ENCODE measurements at regions not wholly inside any gene's neighbourhood (a gene's known extent, or its start where the extent isn't known, plus 50 kb on each side); places are given as distances from the start of the nearest gene placed in this dataset.

DNA sequence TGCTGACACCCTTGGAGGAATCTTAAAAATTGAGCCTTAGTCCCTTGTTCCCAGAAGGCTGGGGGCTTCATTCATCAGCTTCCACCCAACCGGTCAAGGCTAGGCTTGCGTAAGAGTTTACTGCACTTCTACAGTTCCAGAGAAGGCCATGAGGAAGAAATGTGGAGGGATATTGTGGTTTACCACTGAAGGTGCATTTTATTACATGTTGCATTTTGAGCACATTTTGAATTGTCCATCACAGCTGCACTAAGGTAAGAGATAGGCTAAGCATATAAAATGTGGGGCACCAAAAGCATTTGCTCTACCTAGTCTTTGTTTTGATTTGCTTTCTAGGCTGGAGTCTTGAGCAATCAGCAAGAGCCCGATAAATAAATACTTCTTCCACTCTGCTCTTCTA lies 167.1 kb upstream of the PAPPA start:
- no peak for DNase-seq

DNA sequence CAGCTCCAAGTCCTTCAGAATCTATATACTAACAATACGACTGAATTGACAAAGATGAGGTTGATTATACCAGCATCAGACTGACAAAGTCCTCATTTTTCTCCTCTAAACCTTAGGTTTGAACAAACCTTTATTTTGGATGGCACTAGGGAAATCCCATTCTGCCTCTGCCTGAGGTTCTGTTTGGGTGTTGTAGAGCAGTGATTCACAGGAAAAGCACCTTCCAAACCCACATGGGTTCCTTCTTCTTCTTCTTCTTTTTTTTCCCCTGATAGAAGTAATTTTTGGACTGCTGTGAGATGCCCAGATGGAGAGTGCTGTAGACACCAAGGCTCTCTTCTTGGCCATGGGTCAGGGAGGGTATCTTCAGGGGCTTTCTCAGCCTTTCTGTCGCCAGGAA lies 164.9 kb upstream of the PAPPA start:
- no peak for DNase-seq

GRCh38 chr9:115989831-115990230 lies 163.8 kb upstream of the PAPPA start:
- DNase-seq = no peak

GRCh38 chr9:115992834-115993233 lies 160.8 kb upstream of the PAPPA start:
- DNase-seq = no peak

GRCh38 chr9:115997923-115998322 lies 155.7 kb upstream of the PAPPA start:
- DNase-seq = peak; percentile 20

DNA sequence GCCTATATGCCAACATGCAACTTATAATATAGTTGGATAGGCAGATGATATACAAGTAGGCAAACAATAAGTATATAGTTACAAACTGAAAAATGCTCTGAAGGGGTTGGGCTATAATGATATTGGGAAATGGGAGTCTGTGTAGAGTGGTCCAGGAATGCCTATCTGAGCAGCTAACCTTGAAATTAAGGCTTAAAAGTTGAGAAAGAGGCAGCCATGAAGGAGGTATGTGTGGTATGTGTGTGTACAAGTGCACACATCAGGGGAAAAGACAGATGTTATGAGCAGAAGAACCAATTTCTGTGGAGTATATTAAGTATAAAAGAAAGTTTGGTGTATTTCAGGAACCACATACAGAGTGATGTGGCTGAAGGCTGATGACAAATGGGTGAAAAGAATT lies 154.9 kb upstream of the PAPPA start:
- no peak for DNase-seq

- DNase-seq = no peak
Measured at GRCh38 chr9:115999498-115999897, 154.1 kb upstream of the PAPPA start.

GRCh38 chr9:116000748-116001329 lies 152.8 kb upstream of the PAPPA start:
- no peak for DNase-seq

- no peak for DNase-seq
Measured at GRCh38 chr9:116002181-116002580, 151.4 kb upstream of the PAPPA start.

DNA sequence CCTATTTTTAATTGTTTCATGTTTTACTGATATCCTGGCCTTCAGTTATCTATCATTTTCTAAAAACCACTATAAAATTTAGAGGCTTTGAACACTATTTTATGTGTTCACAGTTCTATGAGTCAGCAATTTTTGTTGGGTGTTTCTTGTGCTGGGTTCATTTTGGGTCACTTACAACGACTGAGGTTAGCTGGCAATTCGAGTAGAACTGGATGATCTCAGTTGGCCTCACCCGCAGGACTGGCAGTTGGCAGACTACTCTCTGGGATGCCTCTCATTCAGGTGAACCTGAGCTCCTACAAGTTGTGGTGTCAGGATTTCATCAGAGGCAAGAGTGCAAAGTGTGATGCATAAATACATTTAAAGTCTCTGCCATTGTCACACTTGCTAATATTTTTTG lies 151.0 kb upstream of the PAPPA start:
- no peak for DNase-seq

DNA sequence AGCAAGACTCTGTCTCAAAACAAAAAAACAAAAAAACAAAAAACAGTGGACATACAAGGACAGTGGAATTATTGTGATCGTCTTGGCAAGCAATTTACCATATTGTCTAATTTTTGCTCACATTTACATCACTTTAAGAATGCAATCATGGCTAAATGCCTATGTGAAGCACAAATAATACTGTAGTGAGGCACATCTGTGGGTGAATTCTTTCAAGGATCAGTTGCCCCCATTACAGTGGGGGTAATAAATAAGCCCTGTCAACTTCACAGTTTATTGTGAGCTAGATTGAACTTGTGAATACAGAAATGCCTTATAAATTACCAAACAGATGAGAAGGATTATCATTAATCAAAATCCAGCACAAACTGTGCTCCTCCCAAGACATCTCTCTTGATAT lies 150.2 kb upstream of the PAPPA start:
- DNase-seq = no peak

DNA sequence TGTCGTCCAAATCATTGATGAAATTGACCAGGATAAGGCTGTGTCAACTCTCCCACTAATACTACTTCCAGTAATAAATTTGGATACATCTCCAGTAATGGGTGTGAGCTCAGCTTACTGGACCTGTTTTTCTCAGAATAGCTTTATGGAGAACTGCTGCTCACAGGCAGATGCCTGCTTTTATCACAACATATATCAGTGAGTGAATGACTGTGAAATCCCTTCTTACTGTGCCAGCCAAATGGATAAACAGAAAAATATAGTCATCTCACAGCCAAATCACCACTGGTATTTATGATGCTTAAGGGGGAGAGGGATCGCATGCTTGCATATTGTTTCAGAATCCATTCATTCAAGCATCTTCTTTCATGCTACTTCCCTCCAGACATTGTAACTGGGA lies 148.4 kb upstream of the PAPPA start:
- DNase-seq = no peak

GRCh38 chr9:116007824-116008223 lies 145.8 kb upstream of the PAPPA start:
- DNase-seq = no peak

GRCh38 chr9:116008278-116008677 lies 145.3 kb upstream of the PAPPA start:
- no peak for DNase-seq

GRCh38 chr9:116009420-116009819 lies 144.2 kb upstream of the PAPPA start:
- no peak for DNase-seq

DNA sequence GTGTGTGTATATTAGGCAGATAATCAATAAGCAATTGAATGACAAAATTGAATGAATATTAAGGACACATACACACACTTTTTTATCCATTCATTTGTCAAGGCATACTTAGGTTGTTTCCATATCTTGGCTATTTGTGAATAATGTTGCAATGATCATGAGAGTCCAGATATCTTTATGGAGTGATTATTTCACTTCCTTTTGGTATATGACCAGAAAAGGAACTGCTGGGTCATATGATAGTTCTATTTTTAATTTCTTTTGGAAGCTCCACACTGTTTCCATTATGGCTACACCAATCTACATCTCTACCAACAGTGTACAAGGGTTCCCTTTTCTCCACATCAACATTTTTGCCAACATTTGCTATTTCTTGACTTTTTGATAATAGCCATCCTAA lies 137.7 kb upstream of the PAPPA start:
- no peak for DNase-seq

- no peak for DNase-seq
Measured at GRCh38 chr9:116020146-116020545, 133.4 kb upstream of the PAPPA start.

- no peak for DNase-seq
Measured at GRCh38 chr9:116020801-116021200, 132.8 kb upstream of the PAPPA start.

DNA sequence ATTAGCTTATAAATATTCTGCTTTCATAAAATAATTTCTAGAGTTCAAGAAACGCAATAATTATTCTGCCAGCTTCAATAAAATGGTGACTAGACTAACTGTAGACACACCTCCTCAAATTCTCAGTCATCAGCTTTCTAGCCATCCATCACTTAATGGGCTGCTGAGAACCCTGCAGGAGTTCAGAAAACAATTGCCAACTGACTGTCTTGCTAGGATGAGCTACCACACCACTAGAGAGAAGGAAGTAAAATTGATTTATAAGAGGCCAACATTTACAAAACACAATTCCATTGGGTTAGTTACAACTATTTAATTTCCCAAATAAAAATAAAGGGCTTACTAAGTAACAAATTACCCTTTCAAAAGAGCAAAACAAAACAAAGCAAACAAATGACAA lies 126.5 kb upstream of the PAPPA start:
- no peak for DNase-seq

- DNase-seq = no peak
Measured at GRCh38 chr9:116027511-116027910, 126.1 kb upstream of the PAPPA start.

DNA sequence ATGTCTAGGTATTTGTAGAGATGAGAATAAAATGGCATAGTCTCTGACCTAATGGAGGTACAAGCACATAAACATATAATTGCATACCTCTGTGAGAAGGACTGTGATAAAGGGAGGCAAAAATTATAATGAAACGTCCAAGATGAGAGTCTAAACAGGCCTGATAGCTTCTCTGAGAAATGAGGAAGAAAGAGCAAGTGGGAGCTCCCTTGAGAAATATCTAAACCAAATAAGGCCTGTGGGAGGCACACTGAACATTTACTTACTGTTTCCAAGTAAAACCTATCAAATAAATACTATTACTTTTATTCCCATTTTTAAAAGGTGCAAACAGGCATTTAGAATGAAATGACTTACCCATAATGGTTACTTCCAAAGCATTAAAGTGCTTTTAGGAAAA lies 125.6 kb upstream of the PAPPA start:
- no peak for DNase-seq

- DNase-seq = no peak
Measured at GRCh38 chr9:116030517-116030916, 123.1 kb upstream of the PAPPA start.

- peak; percentile 21 for DNase-seq
Measured at GRCh38 chr9:116032683-116033440, 120.7 kb upstream of the PAPPA start.

DNA sequence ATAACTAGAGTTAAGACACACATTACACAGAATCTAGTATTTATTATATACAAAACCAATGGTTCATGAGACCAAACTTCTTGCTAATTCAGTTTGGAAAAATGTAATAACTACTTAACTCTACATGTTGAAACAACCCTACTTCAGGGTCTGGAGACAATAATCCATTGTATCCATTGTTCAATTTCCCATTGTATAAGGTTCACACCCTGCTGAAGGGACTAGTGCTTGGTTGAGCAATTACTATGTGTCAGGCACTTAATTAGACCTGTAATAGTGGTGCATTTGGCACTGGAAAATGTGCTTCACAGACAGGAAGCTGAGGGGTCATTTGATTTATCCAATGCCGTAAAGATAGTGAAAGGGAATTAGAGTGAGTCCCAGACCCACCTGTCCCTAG lies 114.3 kb upstream of the PAPPA start:
- DNase-seq = no peak

Measured in renal pelvis (tissue), 1 donor.